Endothelial cell of umbilical vein (primary cell): ENCODE measurements at regions not wholly inside any gene's neighbourhood (a gene's known extent, or its start where the extent isn't known, plus 50 kb on each side); places are given as distances from the start of the nearest gene placed in this dataset.

Experiments
- BruUV-seq: library from RNA; stranded (reverse); fragments of 400-500 nt; replicated peaks from 2 replicates; lab custom pipeline; 2021; lab: Mats Ljungman, UMichigan
- CTCF ChIA-PET: fragments of 300-600, 350-600 bp; sonication (Branson Sonifier 250); formaldehyde crosslinking; loops from one replicate; lab custom pipeline; 2021; ENCODE audit warnings: antibody characterized with exemption, inconsistent platforms; lab: Charles Lee
- POLR2A ChIA-PET: fragments of 300-600, 350-600 bp; sonication (Branson Sonifier 250); formaldehyde crosslinking; loops from one replicate; lab custom pipeline; 2021; ENCODE audit warnings: antibody characterized with exemption, inconsistent platforms; lab: Charles Lee
- DNase-seq: peaks from one replicate; pipeline ENCODE4 v3.0.0-alpha.2; 2011; ENCODE audit warnings: low read depth, low spot score
- FAIRE-seq: peaks from 2 replicates; lab custom pipeline; 2011; peaks lifted over from hg19 to GRCh38; lab: Jason Lieb, UNC
- H2AFZ ChIP-seq: 2 replicates; pipeline ENCODE4 v1.6.0; 2012; ENCODE audit warnings: low read depth, low read length, control low read depth, inconsistent platforms
- H3K27ac ChIP-seq: 2 replicates; pipeline ENCODE4 v1.5.1; 2011; ENCODE audit warnings: low read depth, mild to moderate bottlenecking, control low read depth, low read length, moderate library complexity; ENCODE audit not compliant: insufficient read depth
- H3K27me3 ChIP-seq, 2 experiments: 2 replicates each; pipeline versions ENCODE4 v1.6.0 to v1.6.1; 2011; ENCODE audit warnings: low read length in 2 of 2, mixed read lengths in 1 of 2; ENCODE audit not compliant: control insufficient read depth in 2 of 2, insufficient read depth in 2 of 2
- H3K36me3 ChIP-seq, 2 experiments: 2 replicates in 1 of 2; 3 replicates in 1 of 2; pipeline ENCODE4 v1.5.1; 2011; ENCODE audit warnings: low read length in 2 of 2, mild to moderate bottlenecking in 1 of 2, moderate library complexity in 1 of 2; ENCODE audit not compliant: control insufficient read depth in 2 of 2, insufficient read depth in 2 of 2; ENCODE audit errors: extremely low read depth in 1 of 2
- H3K4me1 ChIP-seq: 3 replicates; pipeline ENCODE4 v1.5.1; 2011; ENCODE audit warnings: mild to moderate bottlenecking, low read length; ENCODE audit not compliant: control insufficient read depth, insufficient read depth; ENCODE audit errors: extremely low read depth
- H3K4me2 ChIP-seq: 2 replicates; pipeline ENCODE4 v1.6.1; 2011; ENCODE audit warnings: low read length, control low read depth, mixed read lengths; ENCODE audit not compliant: insufficient read depth
- H3K4me3 ChIP-seq, 3 experiments: fragments of 200-600 bp in 1 of 3; sonication (generic), shearing (Covaris generic) in 1 of 3; replicated peaks in 1 of 3; 2 replicates each; pipeline ENCODE4 v1.5.1; 2011 to 2016; ENCODE audit warnings: control low read depth in 3 of 3, low read length in 3 of 3, mild to moderate bottlenecking in 2 of 3, inconsistent platforms in 1 of 3, low read depth in 1 of 3, moderate library complexity in 1 of 3; ENCODE audit not compliant: insufficient read depth in 1 of 3
- H3K79me2 ChIP-seq: 2 replicates; pipeline ENCODE4 v1.6.0; 2012; ENCODE audit warnings: low read length, inconsistent platforms; ENCODE audit not compliant: control insufficient read depth, insufficient read depth
- H3K9ac ChIP-seq: replicated peaks from 2 replicates; pipeline ENCODE3; 2011; ENCODE audit warnings: low read length, control low read depth; ENCODE audit not compliant: insufficient read depth; ENCODE audit errors: extremely low read depth
- H3K9me1 ChIP-seq: replicated peaks from 3 replicates; pipeline ENCODE4 v1.6.0; 2011; ENCODE audit warnings: mild to moderate bottlenecking, low read length; ENCODE audit not compliant: control insufficient read depth, insufficient read depth; ENCODE audit errors: extremely low read depth
- H3K9me3 ChIP-seq: replicated peaks from 2 replicates; pipeline ENCODE4 v1.5.1; 2012; ENCODE audit warnings: low read length, inconsistent platforms; ENCODE audit not compliant: control insufficient read depth, insufficient read depth
- H4K20me1 ChIP-seq: replicated peaks from 2 replicates; pipeline ENCODE3; 2011; ENCODE audit warnings: mild to moderate bottlenecking, low read length; ENCODE audit not compliant: control insufficient read depth, insufficient read depth; ENCODE audit errors: extremely low read depth
- CTCF ChIP-seq, 2 donors: IDR thresholded peaks; 1 replicate in 1 of 2; 2 replicates in 1 of 2; pipeline ENCODE4 v1.5.1; 2011; ENCODE audit warnings: low read length in 2 of 2, mild to moderate bottlenecking in 2 of 2, moderate library complexity in 2 of 2, control low read depth in 1 of 2, inconsistent platforms in 1 of 2, low read depth in 1 of 2; ENCODE audit not compliant: insufficient read depth in 1 of 2; ENCODE audit errors: extremely low read depth in 1 of 2
- EZH2 ChIP-seq: IDR thresholded peaks from 2 replicates; pipeline ENCODE4 v1.6.1; 2012; ENCODE audit warnings: borderline replicate concordance, low read depth, mild to moderate bottlenecking, moderate library complexity, low read length, inconsistent platforms; ENCODE audit not compliant: severe bottlenecking
- FOS ChIP-seq: IDR thresholded peaks from 2 replicates; pipeline ENCODE4 v1.6.1; 2011; ENCODE audit warnings: mild to moderate bottlenecking, low read length, moderate library complexity, borderline replicate concordance; ENCODE audit not compliant: insufficient read depth
- GATA2 ChIP-seq: IDR thresholded peaks from 2 replicates; pipeline ENCODE4 v1.7.0; 2011; ENCODE audit warnings: low read depth, mild to moderate bottlenecking, moderate library complexity, mixed read lengths, low read length; ENCODE audit not compliant: insufficient read length, insufficient read depth
- JUN ChIP-seq: IDR thresholded peaks from 2 replicates; pipeline ENCODE4 v1.6.1; 2011; ENCODE audit warnings: borderline replicate concordance, low read depth; ENCODE audit not compliant: insufficient read length, insufficient read depth
- MAX ChIP-seq: IDR thresholded peaks from 2 replicates; pipeline ENCODE4 v1.6.1; 2011; ENCODE audit not compliant: insufficient read depth, insufficient read length
- MYC ChIP-seq: IDR thresholded peaks from one replicate; pipeline ENCODE4 v1.6.1; 2011; ENCODE audit warnings: mild to moderate bottlenecking, low read depth, low read length
- POLR2A ChIP-seq: IDR thresholded peaks from 2 replicates; pipeline ENCODE4 v1.6.1; 2012; ENCODE audit warnings: low read depth, mild to moderate bottlenecking, control low read depth, low read length
- POLR2AphosphoS5 ChIP-seq: IDR thresholded peaks from 2 replicates; pipeline ENCODE4 v1.6.1; 2012; ENCODE audit warnings: low read depth, mild to moderate bottlenecking, control low read depth, low read length, moderate library complexity; ENCODE audit not compliant: insufficient read depth
- dilution Hi-C: fragments of 300-500 bp; cut with MboI; formaldehyde crosslinking; loops from one replicate; pipeline ENCODE4 v1.15.0; 2019; ENCODE audit warnings: low sequenced_read_pairs; ENCODE audit not compliant: extremely low pct_ligation_motif_present
- intact Hi-C: fragments of 100-400 bp; cut with micrococcal nuclease; formaldehyde crosslinking; loops from one replicate; pipeline ENCODE4 v1.10.0; 2022

GRCh38 chr3:86790884-86791549, 199.9 kb downstream of the VGLL3 start:
- H3K4me1 ChIP-seq, result no peaks in the 10 kb centered on the region
- ChIA-PET CTCF (no interaction called here), POLR2A (no interaction called here)
- dilution Hi-C loops (no loop called here), intact Hi-C loops (no loop called here)
- no peaks in the 10 kb centered on the region for H3K36me3 ChIP-seq
- no peaks in the 10 kb centered on the region for H3K79me2 ChIP-seq
- H3K9ac ChIP-seq, result no peak overlapping the region
- H3K27me3 ChIP-seq, result no peaks in the 10 kb centered on the region
- no peak overlapping the region for H2AFZ ChIP-seq
- TF ChIP-seq EZH2, result no peak
- no peak for TF ChIP-seq GATA2
- no peak for TF ChIP-seq FOS
- no peak for TF ChIP-seq MAX
- no peak for TF ChIP-seq CTCF (IDR thresholded peaks at IDR 0.05; ENCODE audit: extremely low read depth in 1 of 2, insufficient read depth in 1 of 2, low read depth in 1 of 2, low read length in 2 of 2)
- no peak for TF ChIP-seq POLR2AphosphoS5
- TF ChIP-seq JUN, result no peak
- no peak for TF ChIP-seq MYC
- no peak for TF ChIP-seq POLR2A
- no TSS peak for BruUV-seq
- H3K4me2 ChIP-seq, result no peak overlapping the region
- DNase-seq (no peak), FAIRE-seq (no peak)
- no peaks in the 10 kb centered on the region for H3K9me1 ChIP-seq
- no peak overlapping the region for H3K4me3 ChIP-seq
- H4K20me1 ChIP-seq, result no peaks in the 10 kb centered on the region
- H3K9me3 ChIP-seq, result no peaks in the 10 kb centered on the region
- no peak overlapping the region for H3K27ac ChIP-seq
